ENCODE measurements at regions not wholly inside any gene's neighbourhood (a gene's known extent, or its start where the extent isn't known, plus 50 kb on each side); places are given as distances from the start of the nearest gene placed in this dataset.

- no peak for DNase-seq (ENCODE audit: low spot score)
These were observed 108.4 kb upstream of the RASGRP1 start for GRCh38 chr15:38672814-38673670.

DNA sequence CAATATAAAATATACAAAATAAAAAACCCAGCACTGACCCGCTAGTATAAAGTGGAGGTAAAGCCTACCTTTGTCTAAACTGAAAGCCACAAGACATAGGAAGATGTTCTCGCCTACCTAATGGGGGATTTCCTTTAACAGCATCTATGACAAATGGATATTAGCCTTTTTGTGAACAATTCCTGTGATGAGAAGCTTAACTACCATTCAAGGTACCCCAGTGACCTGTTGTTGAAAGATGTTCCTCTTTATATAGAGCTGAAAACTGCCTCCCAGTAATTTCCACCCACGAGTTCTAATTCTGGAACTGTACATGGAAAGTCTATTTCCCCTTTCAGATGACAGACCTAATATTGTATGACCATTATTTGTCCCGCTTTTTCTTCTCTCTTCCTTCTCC, 109.8 kb upstream of the RASGRP1 start:
- DNase-seq (ENCODE audit: low spot score): no peak

DNA sequence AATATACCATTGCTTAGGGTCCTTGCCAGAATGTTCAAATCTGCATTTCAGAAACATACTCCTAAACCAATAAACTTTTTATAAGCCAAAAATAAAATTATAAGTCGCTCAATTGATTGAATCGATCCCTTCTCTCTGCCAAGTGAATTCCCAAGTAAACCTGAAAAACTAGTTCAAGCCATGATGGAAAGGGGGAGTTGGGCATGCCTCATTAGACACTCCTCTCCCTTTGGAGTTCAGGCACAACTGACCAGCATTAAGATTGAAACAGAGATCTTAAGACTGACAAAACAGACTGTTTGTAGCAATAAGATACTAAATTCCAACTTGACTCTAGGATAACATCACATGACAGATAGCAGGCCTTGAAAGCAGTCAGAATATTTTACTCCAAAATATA, 113.7 kb upstream of the RASGRP1 start:
- no peak for DNase-seq (ENCODE audit: low spot score)

- no peak for DNase-seq (ENCODE audit: low spot score)
These were observed 116.2 kb upstream of the RASGRP1 start for GRCh38 chr15:38680775-38681174.

DNA sequence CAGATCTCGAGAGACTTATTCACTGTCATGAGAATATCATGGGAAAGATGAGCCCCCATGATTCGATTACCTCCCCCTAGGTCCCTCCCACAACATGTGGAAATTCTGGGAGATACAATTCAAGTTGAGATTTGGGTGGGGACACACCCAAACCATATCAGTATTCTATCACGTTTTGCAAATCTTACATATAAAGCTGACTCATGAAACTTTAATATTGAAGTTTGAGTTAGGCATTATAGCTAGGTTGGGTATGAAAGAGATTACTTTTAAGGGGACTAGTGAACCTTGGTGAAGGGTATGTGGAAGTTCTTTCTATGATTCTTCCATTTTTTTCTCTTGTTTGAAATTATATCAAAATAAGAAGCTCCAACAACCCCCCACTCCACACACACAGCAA, 117.7 kb upstream of the RASGRP1 start:
- DNase-seq (ENCODE audit: low spot score): no peak

DNA sequence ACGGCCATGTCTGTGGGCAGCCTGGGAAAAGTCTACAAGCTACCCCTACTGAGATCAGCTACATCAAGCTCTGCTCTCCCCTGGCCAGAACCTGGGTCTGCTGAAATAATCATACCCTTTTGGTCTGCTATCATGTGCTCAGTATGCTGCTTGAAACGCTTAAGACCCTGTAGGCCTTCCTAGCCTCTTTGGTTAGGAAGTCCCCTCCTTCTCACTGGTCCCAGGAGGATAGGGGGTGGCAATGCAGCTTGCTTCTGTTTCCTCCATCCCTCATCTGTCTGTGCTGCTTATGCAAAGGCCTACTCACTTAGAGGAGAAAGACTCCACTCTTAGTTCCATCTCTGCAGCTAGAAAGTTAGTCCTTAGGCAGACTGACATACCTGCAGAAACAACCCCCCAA, 118.2 kb upstream of the RASGRP1 start:
- DNase-seq (ENCODE audit: low spot score): no peak

DNA sequence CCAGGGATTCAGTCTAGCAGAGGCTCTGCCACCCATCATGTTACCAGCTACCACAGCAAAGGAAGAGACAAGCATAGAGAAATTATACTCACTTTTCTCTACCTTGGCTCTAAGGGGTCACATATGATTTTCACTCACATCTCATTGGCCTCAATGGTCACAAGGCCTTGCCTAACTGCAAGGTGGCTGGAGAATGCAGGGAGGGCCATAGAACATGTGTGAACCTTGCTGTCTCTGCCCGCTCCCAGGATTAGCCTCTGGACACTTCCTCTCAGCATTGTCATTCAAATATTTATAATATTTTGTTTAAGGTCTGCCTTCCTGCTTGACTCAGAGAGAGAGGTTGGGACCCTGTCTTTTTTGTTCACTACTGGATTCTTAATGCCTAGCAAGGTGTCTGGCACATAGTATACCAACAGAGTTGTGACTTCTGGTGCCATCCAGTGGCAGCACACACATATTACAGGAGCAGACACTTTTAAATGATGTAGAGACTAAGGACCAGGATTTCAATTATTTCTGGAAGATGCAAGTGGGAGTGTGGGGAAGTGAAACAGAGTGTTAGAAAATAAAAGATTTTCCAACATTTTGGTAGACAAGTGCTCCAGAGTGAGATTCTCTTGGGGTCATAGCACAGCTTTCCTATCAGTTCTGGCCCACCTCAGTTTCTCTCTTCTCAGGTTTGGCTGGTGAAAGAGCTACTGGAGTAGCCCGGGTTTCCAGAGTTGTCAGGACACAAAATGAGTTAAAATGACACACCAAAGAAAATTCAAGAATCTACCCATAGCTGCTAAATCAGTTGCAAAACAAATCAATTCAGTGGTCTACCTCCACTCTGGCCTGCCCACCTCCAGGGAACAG, 119.0 kb upstream of the RASGRP1 start:
- peak; percentile 86 for DNase-seq (ENCODE audit: low spot score)

- DNase-seq (ENCODE audit: low spot score): peak; percentile 72
These were observed 119.9 kb upstream of the RASGRP1 start for GRCh38 chr15:38684440-38685010.

GRCh38 chr15:38685686-38686339, 121.2 kb upstream of the RASGRP1 start:
- DNase-seq (ENCODE audit: low spot score): peak; percentile 90

DNA sequence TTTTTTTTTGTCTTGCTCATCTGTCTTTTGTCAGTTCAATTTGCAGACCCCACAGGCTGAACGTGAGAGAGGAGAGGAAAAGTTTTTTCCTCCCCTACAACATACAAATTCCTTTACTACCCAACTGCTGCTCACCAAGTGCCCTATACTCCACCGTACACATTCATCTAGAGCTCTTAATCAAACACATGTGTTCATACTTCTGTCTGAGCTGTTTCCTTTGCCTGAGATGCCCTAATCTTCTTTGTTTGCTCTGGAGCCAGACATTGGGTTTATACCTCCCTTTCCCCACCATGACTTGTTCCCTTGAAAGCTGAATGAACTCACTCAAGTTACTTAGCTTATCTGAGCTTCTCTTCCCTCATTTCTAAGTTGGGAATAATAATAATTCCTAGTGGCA, 122.7 kb upstream of the RASGRP1 start:
- DNase-seq (ENCODE audit: low spot score): no peak

GRCh38 chr15:38687775-38688495, 123.3 kb upstream of the RASGRP1 start:
- DNase-seq (ENCODE audit: low spot score): peak; percentile 30

GRCh38 chr15:38688761-38689160, 124.1 kb upstream of the RASGRP1 start:
- peak; percentile 88 for DNase-seq (ENCODE audit: low spot score)

GRCh38 chr15:38689522-38689921, 124.9 kb upstream of the RASGRP1 start:
- no peak for DNase-seq (ENCODE audit: low spot score)

- DNase-seq (ENCODE audit: low spot score): no peak
These were observed 125.6 kb upstream of the RASGRP1 start for GRCh38 chr15:38690216-38690615.

DNA sequence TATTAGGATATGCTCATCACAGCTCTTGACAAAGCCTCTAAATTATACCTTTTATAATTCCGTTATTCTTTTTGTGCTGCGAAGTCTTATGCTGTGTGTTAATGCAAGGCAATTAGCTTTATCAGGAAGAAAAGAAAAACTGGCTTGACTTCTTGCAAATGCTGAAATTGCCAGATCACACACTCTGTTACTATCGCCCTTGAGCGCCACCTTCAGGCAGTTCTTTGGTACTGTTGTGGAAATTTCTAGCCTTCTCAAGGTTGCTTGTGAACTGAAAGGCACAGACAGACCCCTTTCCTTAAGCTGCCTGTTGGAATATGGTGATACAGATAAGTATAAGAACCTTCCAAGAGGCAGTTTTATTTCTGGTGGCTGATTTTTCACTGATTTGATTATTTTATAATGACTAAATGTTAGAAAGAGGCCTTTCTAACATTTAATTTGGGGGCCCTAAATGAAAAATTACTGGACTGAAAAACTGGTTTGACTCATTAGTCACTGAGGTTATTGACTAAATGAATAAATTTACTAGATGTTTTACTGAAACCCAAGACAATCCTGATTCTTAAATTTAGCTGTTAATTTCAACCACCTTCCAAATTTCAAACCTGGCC, 126.2 kb upstream of the RASGRP1 start:
- peak; percentile 89 for DNase-seq (ENCODE audit: low spot score)

DNA sequence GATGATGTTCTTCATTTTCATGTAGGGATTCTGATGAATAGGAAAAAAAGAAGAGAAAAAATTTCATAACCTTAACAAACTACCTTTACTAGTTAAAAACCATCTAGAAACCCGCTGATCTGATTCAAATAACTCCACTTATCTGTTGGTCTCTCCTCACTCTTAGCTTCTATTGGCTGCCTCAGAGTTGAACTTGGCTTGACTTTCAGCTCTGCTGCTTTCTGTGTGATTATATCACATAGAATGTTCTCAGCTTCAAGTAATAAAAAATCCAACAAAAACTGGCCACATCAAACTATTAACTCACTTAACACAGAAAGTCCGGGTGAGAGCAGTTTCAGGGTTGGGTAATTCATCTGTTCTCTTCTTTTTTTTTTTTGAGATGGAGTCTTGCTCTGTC, 126.8 kb upstream of the RASGRP1 start:
- DNase-seq (ENCODE audit: low spot score): no peak

- DNase-seq (ENCODE audit: low spot score): no peak
These were observed 127.6 kb upstream of the RASGRP1 start for GRCh38 chr15:38691965-38692788.

DNA sequence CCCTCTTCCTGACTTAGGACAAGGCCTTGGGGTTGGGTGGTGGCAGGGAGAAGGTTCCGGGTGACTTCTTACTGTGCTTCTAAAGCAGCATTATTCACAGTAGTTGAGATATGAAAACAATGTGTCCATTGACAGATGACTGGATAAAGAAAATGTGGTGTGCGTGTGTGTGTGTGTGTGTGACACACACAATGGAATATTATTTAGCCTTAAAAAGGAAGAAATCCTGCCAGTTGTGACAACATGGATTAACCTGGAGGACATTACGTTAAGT, 128.1 kb upstream of the RASGRP1 start:
- no peak for DNase-seq (ENCODE audit: low spot score)

- DNase-seq (ENCODE audit: low spot score): peak; percentile 40
These were observed 130.9 kb upstream of the RASGRP1 start for GRCh38 chr15:38695249-38696108.
